Endothelial cell of umbilical vein (primary cell): ENCODE measurements at regions not wholly inside any gene's neighbourhood (a gene's known extent, or its start where the extent isn't known, plus 50 kb on each side); places are given as distances from the start of the nearest gene placed in this dataset.

Source experiments
- BruUV-seq: library from RNA; stranded (reverse); fragments of 400-500 nt; replicated peaks from 2 replicates; lab custom pipeline; 2021; lab: Mats Ljungman, UMichigan
- CTCF ChIA-PET: fragments of 300-600, 350-600 bp; sonication (Branson Sonifier 250); formaldehyde crosslinking; loops from one replicate; lab custom pipeline; 2021; ENCODE audit warnings: antibody characterized with exemption, inconsistent platforms; lab: Charles Lee
- POLR2A ChIA-PET: fragments of 300-600, 350-600 bp; sonication (Branson Sonifier 250); formaldehyde crosslinking; loops from one replicate; lab custom pipeline; 2021; ENCODE audit warnings: antibody characterized with exemption, inconsistent platforms; lab: Charles Lee
- DNase-seq: peaks from one replicate; pipeline ENCODE4 v3.0.0-alpha.2; 2011; ENCODE audit warnings: low read depth, low spot score
- FAIRE-seq: peaks from 2 replicates; lab custom pipeline; 2011; peaks lifted over from hg19 to GRCh38; lab: Jason Lieb, UNC
- H2AFZ ChIP-seq: 2 replicates; pipeline ENCODE4 v1.6.0; 2012; ENCODE audit warnings: low read depth, low read length, control low read depth, inconsistent platforms
- H3K27ac ChIP-seq: 2 replicates; pipeline ENCODE4 v1.5.1; 2011; ENCODE audit warnings: low read depth, mild to moderate bottlenecking, control low read depth, low read length, moderate library complexity; ENCODE audit not compliant: insufficient read depth
- H3K27me3 ChIP-seq, 2 experiments: 2 replicates each; pipeline versions ENCODE4 v1.6.0 to v1.6.1; 2011; ENCODE audit warnings: low read length in 2 of 2, mixed read lengths in 1 of 2; ENCODE audit not compliant: control insufficient read depth in 2 of 2, insufficient read depth in 2 of 2
- H3K36me3 ChIP-seq, 2 experiments: 2 replicates in 1 of 2; 3 replicates in 1 of 2; pipeline ENCODE4 v1.5.1; 2011; ENCODE audit warnings: low read length in 2 of 2, mild to moderate bottlenecking in 1 of 2, moderate library complexity in 1 of 2; ENCODE audit not compliant: control insufficient read depth in 2 of 2, insufficient read depth in 2 of 2; ENCODE audit errors: extremely low read depth in 1 of 2
- H3K4me1 ChIP-seq: 3 replicates; pipeline ENCODE4 v1.5.1; 2011; ENCODE audit warnings: mild to moderate bottlenecking, low read length; ENCODE audit not compliant: control insufficient read depth, insufficient read depth; ENCODE audit errors: extremely low read depth
- H3K4me2 ChIP-seq: 2 replicates; pipeline ENCODE4 v1.6.1; 2011; ENCODE audit warnings: low read length, control low read depth, mixed read lengths; ENCODE audit not compliant: insufficient read depth
- H3K4me3 ChIP-seq, 3 experiments: fragments of 200-600 bp in 1 of 3; sonication (generic), shearing (Covaris generic) in 1 of 3; replicated peaks in 1 of 3; 2 replicates each; pipeline ENCODE4 v1.5.1; 2011 to 2016; ENCODE audit warnings: control low read depth in 3 of 3, low read length in 3 of 3, mild to moderate bottlenecking in 2 of 3, inconsistent platforms in 1 of 3, low read depth in 1 of 3, moderate library complexity in 1 of 3; ENCODE audit not compliant: insufficient read depth in 1 of 3
- H3K79me2 ChIP-seq: 2 replicates; pipeline ENCODE4 v1.6.0; 2012; ENCODE audit warnings: low read length, inconsistent platforms; ENCODE audit not compliant: control insufficient read depth, insufficient read depth
- H3K9ac ChIP-seq: replicated peaks from 2 replicates; pipeline ENCODE3; 2011; ENCODE audit warnings: low read length, control low read depth; ENCODE audit not compliant: insufficient read depth; ENCODE audit errors: extremely low read depth
- H3K9me1 ChIP-seq: replicated peaks from 3 replicates; pipeline ENCODE4 v1.6.0; 2011; ENCODE audit warnings: mild to moderate bottlenecking, low read length; ENCODE audit not compliant: control insufficient read depth, insufficient read depth; ENCODE audit errors: extremely low read depth
- H3K9me3 ChIP-seq: replicated peaks from 2 replicates; pipeline ENCODE4 v1.5.1; 2012; ENCODE audit warnings: low read length, inconsistent platforms; ENCODE audit not compliant: control insufficient read depth, insufficient read depth
- H4K20me1 ChIP-seq: replicated peaks from 2 replicates; pipeline ENCODE3; 2011; ENCODE audit warnings: mild to moderate bottlenecking, low read length; ENCODE audit not compliant: control insufficient read depth, insufficient read depth; ENCODE audit errors: extremely low read depth
- EZH2 ChIP-seq: IDR thresholded peaks from 2 replicates; pipeline ENCODE4 v1.6.1; 2012; ENCODE audit warnings: borderline replicate concordance, low read depth, mild to moderate bottlenecking, moderate library complexity, low read length, inconsistent platforms; ENCODE audit not compliant: severe bottlenecking
- FOS ChIP-seq: IDR thresholded peaks from 2 replicates; pipeline ENCODE4 v1.6.1; 2011; ENCODE audit warnings: mild to moderate bottlenecking, low read length, moderate library complexity, borderline replicate concordance; ENCODE audit not compliant: insufficient read depth
- GATA2 ChIP-seq: IDR thresholded peaks from 2 replicates; pipeline ENCODE4 v1.7.0; 2011; ENCODE audit warnings: low read depth, mild to moderate bottlenecking, moderate library complexity, mixed read lengths, low read length; ENCODE audit not compliant: insufficient read length, insufficient read depth
- JUN ChIP-seq: IDR thresholded peaks from 2 replicates; pipeline ENCODE4 v1.6.1; 2011; ENCODE audit warnings: borderline replicate concordance, low read depth; ENCODE audit not compliant: insufficient read length, insufficient read depth
- MYC ChIP-seq: IDR thresholded peaks from one replicate; pipeline ENCODE4 v1.6.1; 2011; ENCODE audit warnings: mild to moderate bottlenecking, low read depth, low read length
- POLR2A ChIP-seq: IDR thresholded peaks from 2 replicates; pipeline ENCODE4 v1.6.1; 2012; ENCODE audit warnings: low read depth, mild to moderate bottlenecking, control low read depth, low read length
- POLR2AphosphoS5 ChIP-seq: IDR thresholded peaks from 2 replicates; pipeline ENCODE4 v1.6.1; 2012; ENCODE audit warnings: low read depth, mild to moderate bottlenecking, control low read depth, low read length, moderate library complexity; ENCODE audit not compliant: insufficient read depth
- dilution Hi-C: fragments of 300-500 bp; cut with MboI; formaldehyde crosslinking; loops from one replicate; pipeline ENCODE4 v1.15.0; 2019; ENCODE audit warnings: low sequenced_read_pairs; ENCODE audit not compliant: extremely low pct_ligation_motif_present
- intact Hi-C: fragments of 100-400 bp; cut with micrococcal nuclease; formaldehyde crosslinking; loops from one replicate; pipeline ENCODE4 v1.10.0; 2022
- TF ChIP-seq, protein P1 (sequence below), 2 donors: IDR thresholded peaks; 1 replicate in 1 of 2; 2 replicates in 1 of 2; pipeline ENCODE4 v1.5.1; 2011; ENCODE audit warnings: low read length in 2 of 2, mild to moderate bottlenecking in 2 of 2, moderate library complexity in 2 of 2, control low read depth in 1 of 2, inconsistent platforms in 1 of 2, low read depth in 1 of 2; ENCODE audit not compliant: insufficient read depth in 1 of 2; ENCODE audit errors: extremely low read depth in 1 of 2
- TF ChIP-seq, protein P2 (sequence below): IDR thresholded peaks from 2 replicates; pipeline ENCODE4 v1.6.1; 2011; ENCODE audit not compliant: insufficient read depth, insufficient read length

DNA sequence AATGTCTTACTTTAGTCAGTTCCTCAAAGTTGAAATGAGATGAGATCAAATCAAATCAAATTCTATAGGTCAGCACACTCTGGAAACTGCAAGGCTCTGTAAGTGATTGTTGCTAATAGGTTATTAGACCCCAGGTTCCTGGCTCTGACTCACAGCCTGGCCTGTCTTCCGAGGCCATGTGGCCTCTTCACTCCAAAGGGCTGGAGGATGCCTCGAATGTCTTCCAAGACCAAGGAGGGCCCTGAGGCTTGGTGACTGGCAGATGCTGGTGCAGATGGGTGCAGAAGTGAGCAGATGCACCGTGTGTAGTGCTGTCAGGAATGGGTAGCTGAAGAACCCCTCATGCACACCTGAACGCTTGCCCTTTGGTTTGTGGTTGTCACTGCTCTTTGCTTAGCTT lies 113.4 kb downstream of the MAB21L3 start:
- no peaks in the 10 kb centered on the region for H3K9me3 ChIP-seq
- ChIA-PET POLR2A (no interaction called here), CTCF (interaction anchor here (2.9 kb wide), 1 partner anchor 261 kb away, joined by 9 read pairs; no protein-coding TSS in a partner anchor)
- intact Hi-C loops (no loop called here), dilution Hi-C loops (no loop called here)
- TF ChIP-seq, protein P1, sequence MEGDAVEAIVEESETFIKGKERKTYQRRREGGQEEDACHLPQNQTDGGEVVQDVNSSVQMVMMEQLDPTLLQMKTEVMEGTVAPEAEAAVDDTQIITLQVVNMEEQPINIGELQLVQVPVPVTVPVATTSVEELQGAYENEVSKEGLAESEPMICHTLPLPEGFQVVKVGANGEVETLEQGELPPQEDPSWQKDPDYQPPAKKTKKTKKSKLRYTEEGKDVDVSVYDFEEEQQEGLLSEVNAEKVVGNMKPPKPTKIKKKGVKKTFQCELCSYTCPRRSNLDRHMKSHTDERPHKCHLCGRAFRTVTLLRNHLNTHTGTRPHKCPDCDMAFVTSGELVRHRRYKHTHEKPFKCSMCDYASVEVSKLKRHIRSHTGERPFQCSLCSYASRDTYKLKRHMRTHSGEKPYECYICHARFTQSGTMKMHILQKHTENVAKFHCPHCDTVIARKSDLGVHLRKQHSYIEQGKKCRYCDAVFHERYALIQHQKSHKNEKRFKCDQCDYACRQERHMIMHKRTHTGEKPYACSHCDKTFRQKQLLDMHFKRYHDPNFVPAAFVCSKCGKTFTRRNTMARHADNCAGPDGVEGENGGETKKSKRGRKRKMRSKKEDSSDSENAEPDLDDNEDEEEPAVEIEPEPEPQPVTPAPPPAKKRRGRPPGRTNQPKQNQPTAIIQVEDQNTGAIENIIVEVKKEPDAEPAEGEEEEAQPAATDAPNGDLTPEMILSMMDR (IDR thresholded peaks at IDR 0.05; ENCODE audit: extremely low read depth in 1 of 2, insufficient read depth in 1 of 2, low read depth in 1 of 2, low read length in 2 of 2) = no peak
- TF ChIP-seq POLR2A (no peak), EZH2 (no peak), MYC (no peak), FOS (no peak), POLR2AphosphoS5 (no peak), JUN (no peak), GATA2 (no peak)
- TF ChIP-seq, protein P2, sequence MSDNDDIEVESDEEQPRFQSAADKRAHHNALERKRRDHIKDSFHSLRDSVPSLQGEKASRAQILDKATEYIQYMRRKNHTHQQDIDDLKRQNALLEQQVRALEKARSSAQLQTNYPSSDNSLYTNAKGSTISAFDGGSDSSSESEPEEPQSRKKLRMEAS = no peak
- DNase-seq (no peak), FAIRE-seq (no peak)
- BruUV-seq = no TSS peak
- no peaks in the 10 kb centered on the region for H3K79me2 ChIP-seq
- no peaks in the 10 kb centered on the region for H4K20me1 ChIP-seq
- H3K36me3 ChIP-seq = no peaks in the 10 kb centered on the region
- no peak overlapping the region for H3K27ac ChIP-seq
- H3K4me3 ChIP-seq = no peak overlapping the region
- no peaks in the 10 kb centered on the region for H3K4me1 ChIP-seq
- peaks cover 0 to 4% of the 10 kb centered on the region in 2 experiments for H3K27me3 ChIP-seq
- no peak overlapping the region for H3K9ac ChIP-seq
- H2AFZ ChIP-seq = no peak overlapping the region
- no peak overlapping the region for H3K4me2 ChIP-seq
- no peaks in the 10 kb centered on the region for H3K9me1 ChIP-seq
